Brain microvascular endothelial cell (primary cell): ENCODE measurements at regions not wholly inside any gene's neighbourhood (a gene's known extent, or its start where the extent isn't known, plus 50 kb on each side); places are given as distances from the start of the nearest gene placed in this dataset.
"Not testable (repeated sequence)": the region's sequence is repeated elsewhere in the genome, so short reads cannot be mapped to it uniquely, and the experiment has no call there.

ENCODE experiments used
- DNase-seq: peaks from one replicate; pipeline ENCODE4 v3.0.0-alpha.2; 2020
- H3K27ac ChIP-seq: fragments of 250-450 bp; sonication (Bioruptor Pico); 2 replicates; pipeline ENCODE4 v1.5.1; 2020; ENCODE audit warnings: mild to moderate bottlenecking, moderate library complexity
- H3K27me3 ChIP-seq: fragments of 250-450 bp; sonication (Bioruptor Pico); replicated peaks from 2 replicates; pipeline ENCODE4 v1.5.1; 2020; ENCODE audit warnings: mild to moderate bottlenecking
- H3K36me3 ChIP-seq: fragments of 250-450 bp; sonication (Bioruptor Pico); replicated peaks from 2 replicates; pipeline ENCODE4 v1.5.1; 2020; ENCODE audit warnings: mild to moderate bottlenecking
- H3K4me3 ChIP-seq: 2 replicates; pipeline ENCODE4 v1.5.1; 2011; ENCODE audit warnings: low read depth, mild to moderate bottlenecking, control low read depth, low read length, moderate library complexity
- CTCF ChIP-seq: IDR thresholded peaks from 2 replicates; pipeline ENCODE4 v1.5.1; 2011; ENCODE audit warnings: low read depth, mild to moderate bottlenecking, moderate library complexity, low read length, control low read depth, inconsistent platforms; ENCODE audit errors: missing control alignments
- in situ Hi-C: cut with HindIII; loops from 2 replicates; pipeline ENCODE4 v1.10.0; 2017; ENCODE audit warnings: low sequenced_read_pairs, low pct_ligation_motif_present

GRCh38 chr12:29023436-29024076 lies 125.5 kb upstream of the FAR2 start:
- Histone ChIP-seq H3K27me3 (no peaks in the 10 kb centered on the region), H3K4me3 (no peak overlapping the region), H3K36me3 (no peaks in the 10 kb centered on the region), H3K27ac (no peak overlapping the region)
- DNase-seq, result no peak
- no peak for TF ChIP-seq CTCF
- in situ Hi-C loops, result no loop called here

GRCh38 chr12:29024117-29024516 lies 125.0 kb upstream of the FAR2 start:
- no peak for TF ChIP-seq CTCF
- in situ Hi-C loops, result no loop called here
- H3K27ac ChIP-seq, result no peak overlapping the region
- no peak overlapping the region for H3K4me3 ChIP-seq
- no peak for DNase-seq
- H3K27me3 ChIP-seq, result no peaks in the 10 kb centered on the region
- no peaks in the 10 kb centered on the region for H3K36me3 ChIP-seq

GRCh38 chr12:29025937-29026336 lies 123.1 kb upstream of the FAR2 start:
- Histone ChIP-seq H3K27ac (no peak overlapping the region), H3K27me3 (no peaks in the 10 kb centered on the region), H3K36me3 (no peaks in the 10 kb centered on the region), H3K4me3 (no peak overlapping the region)
- in situ Hi-C loops, result no loop called here
- TF ChIP-seq CTCF, result no peak
- DNase-seq, result no peak

DNA sequence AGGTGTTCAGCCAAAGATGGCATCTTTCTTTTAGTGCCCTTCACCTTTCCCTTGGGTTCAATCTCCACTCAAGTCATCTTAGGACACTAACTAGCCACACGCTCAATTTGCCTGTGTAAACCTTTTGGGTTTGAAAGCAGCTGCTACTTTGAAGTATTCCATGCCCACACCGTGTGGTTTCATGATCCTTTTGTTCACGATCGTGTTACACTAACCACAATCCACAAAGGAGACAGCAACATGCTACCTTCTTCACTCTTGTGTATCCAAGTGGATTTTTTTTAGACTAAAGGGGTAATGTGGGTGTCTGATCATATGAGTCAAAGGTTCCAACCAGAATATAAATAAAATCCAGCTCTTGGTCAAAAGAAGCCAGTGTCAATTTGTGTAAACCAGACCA lies 122.7 kb upstream of the FAR2 start:
- no peak for DNase-seq
- in situ Hi-C loops, result no loop called here
- Histone ChIP-seq H3K27me3 (no peaks in the 10 kb centered on the region), H3K4me3 (no peak overlapping the region), H3K36me3 (no peaks in the 10 kb centered on the region), H3K27ac (no peak overlapping the region)
- TF ChIP-seq CTCF, result no peak

DNA sequence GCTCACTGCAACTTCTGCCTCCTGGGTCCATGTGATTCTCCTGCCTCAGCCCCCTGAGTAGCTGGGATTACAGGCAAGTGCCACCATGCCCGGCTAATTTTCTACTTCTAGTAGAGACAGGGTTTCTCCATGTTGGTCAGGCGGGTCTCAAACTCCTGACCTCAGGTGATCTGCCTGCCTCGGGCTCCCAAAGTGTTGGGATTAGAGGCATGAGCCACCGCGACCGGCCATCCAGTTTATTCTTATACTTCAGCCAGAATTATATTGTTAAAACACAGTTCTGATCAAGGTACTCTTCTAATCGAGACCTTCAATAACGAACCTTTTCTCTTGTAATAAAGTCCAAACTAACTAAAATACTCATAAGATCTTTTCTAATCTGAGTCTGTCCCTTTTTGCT lies 119.6 kb upstream of the FAR2 start:
- DNase-seq, H3K27me3 ChIP-seq, H3K36me3 ChIP-seq, H3K27ac ChIP-seq, H3K4me3 ChIP-seq, in situ Hi-C loops: not testable (repeated sequence)

GRCh38 chr12:29030006-29030405 lies 119.1 kb upstream of the FAR2 start:
- no peaks in the 10 kb centered on the region for H3K27me3 ChIP-seq
- no peaks in the 10 kb centered on the region for H3K36me3 ChIP-seq
- no peak for TF ChIP-seq CTCF
- DNase-seq, result no peak
- no peak overlapping the region for H3K27ac ChIP-seq
- in situ Hi-C loops, result no loop called here
- H3K4me3 ChIP-seq, result no peak overlapping the region
